NCI-H1092 treated with DMSO at 0.1 percent for 48 hours (cell line): ENCODE measurements at regions not wholly inside any gene's neighbourhood (a gene's known extent, or its start where the extent isn't known, plus 50 kb on each side); places are given as distances from the start of the nearest gene placed in this dataset.
"Not testable (repeated sequence)": the region's sequence is repeated elsewhere in the genome, so short reads cannot be mapped to it uniquely, and the experiment has no call there.

Experiments
- DNase-seq: peaks from one replicate; lab custom pipeline; 2025; lab: John Stamatoyannopoulos, UW

GRCh38 chr4:187484186-187484585, 511.4 kb upstream of the ZFP42 start:
- DNase-seq = no peak

- no peak for DNase-seq
These were observed 509.9 kb upstream of the ZFP42 start for GRCh38 chr4:187485676-187486075.

GRCh38 chr4:187491286-187491685, 504.3 kb upstream of the ZFP42 start:
- DNase-seq = no peak

- no peak for DNase-seq
These were observed 503.6 kb upstream of the ZFP42 start for GRCh38 chr4:187491959-187492358.

- no peak for DNase-seq
These were observed 501.9 kb upstream of the ZFP42 start for GRCh38 chr4:187493661-187494060.

- no peak for DNase-seq
These were observed 495.6 kb upstream of the ZFP42 start for GRCh38 chr4:187499956-187500355.

GRCh38 chr4:187500796-187501195, 494.8 kb upstream of the ZFP42 start:
- DNase-seq = no peak

GRCh38 chr4:187501731-187502130, 493.8 kb upstream of the ZFP42 start:
- DNase-seq = no peak

GRCh38 chr4:187504974-187505797, 490.4 kb upstream of the ZFP42 start:
- DNase-seq = no peak

GRCh38 chr4:187505798-187506141, 489.8 kb upstream of the ZFP42 start:
- DNase-seq = not testable (repeated sequence)

GRCh38 chr4:187516224-187516623, 479.3 kb upstream of the ZFP42 start:
- DNase-seq = no peak

- no peak for DNase-seq
These were observed 453.9 kb upstream of the ZFP42 start for GRCh38 chr4:187541666-187542065.

GRCh38 chr4:187544461-187545053, 451.0 kb upstream of the ZFP42 start:
- DNase-seq = no peak

- DNase-seq = no peak
These were observed 448.3 kb upstream of the ZFP42 start for GRCh38 chr4:187547316-187547715.

- no peak for DNase-seq
These were observed 445.2 kb upstream of the ZFP42 start for GRCh38 chr4:187550256-187550950.

- DNase-seq = no peak
These were observed 442.8 kb upstream of the ZFP42 start for GRCh38 chr4:187552781-187553180.

- no peak for DNase-seq
These were observed 440.4 kb upstream of the ZFP42 start for GRCh38 chr4:187555174-187555573.

- DNase-seq = no peak
These were observed 437.2 kb upstream of the ZFP42 start for GRCh38 chr4:187558391-187558790.

- DNase-seq = no peak
These were observed 433.2 kb upstream of the ZFP42 start for GRCh38 chr4:187562345-187562744.

- DNase-seq = no peak
These were observed 430.2 kb upstream of the ZFP42 start for GRCh38 chr4:187565416-187565815.

- no peak for DNase-seq
These were observed 425.7 kb upstream of the ZFP42 start for GRCh38 chr4:187569871-187570270.

GRCh38 chr4:187575706-187576105, 419.9 kb upstream of the ZFP42 start:
- no peak for DNase-seq

- DNase-seq = no peak
These were observed 418.8 kb upstream of the ZFP42 start for GRCh38 chr4:187576751-187577150.
